NCI-H1417 (cell line): ENCODE measurements at regions not wholly inside any gene's neighbourhood (a gene's known extent, or its start where the extent isn't known, plus 50 kb on each side); places are given as distances from the start of the nearest gene placed in this dataset.

Source experiments
- DNase-seq, 3 experiments: peaks; one replicate each; lab custom pipeline; 2025; lab: John Stamatoyannopoulos, UW

GRCh38 chr16:86664522-86665318 is 86.4 kb downstream of the FOXL1 start:
- no peak for DNase-seq

DNA sequence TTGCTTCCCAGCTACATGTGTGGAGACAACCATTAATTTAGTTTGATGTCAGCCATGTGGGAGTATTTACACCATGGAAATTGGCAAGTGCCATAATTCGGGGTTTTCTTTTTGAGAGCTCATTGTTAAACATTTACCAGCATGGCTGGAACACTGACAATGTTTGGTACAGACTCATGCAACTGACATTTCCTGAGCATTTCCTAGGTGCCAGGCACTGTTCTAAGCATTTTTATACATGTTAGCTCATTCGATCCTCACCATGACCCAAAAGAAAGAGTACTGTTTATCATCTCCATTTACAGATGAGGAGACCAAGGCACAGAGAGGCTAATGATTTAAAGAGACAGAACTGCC is 86.9 kb downstream of the FOXL1 start:
- no peak for DNase-seq

GRCh38 chr16:86665929-86666328 is 87.6 kb downstream of the FOXL1 start:
- no peak for DNase-seq

DNA sequence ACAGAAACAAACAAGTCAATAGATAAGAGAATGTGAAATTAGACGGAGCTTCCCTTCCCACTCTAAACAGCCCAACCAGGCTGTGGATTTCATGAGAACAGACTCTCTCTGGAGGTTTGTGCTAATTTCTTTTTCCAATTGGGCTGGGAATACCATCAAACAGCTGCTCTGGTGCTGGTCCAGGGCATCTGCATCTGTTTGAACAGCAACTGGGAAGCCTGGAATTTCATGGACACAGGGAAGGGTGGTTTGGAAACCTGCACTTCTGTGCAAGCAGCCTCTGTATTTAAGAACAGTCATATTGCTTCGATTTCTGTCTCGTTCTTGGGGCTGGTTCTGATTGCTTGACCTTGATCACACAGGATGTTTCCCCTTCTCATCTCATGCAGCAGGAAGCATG is 88.7 kb downstream of the FOXL1 start:
- no peak for DNase-seq

- DNase-seq = no peak
These were observed 90.0 kb downstream of the FOXL1 start for GRCh38 chr16:86668136-86668910.

GRCh38 chr16:86669285-86669805 is 91.0 kb downstream of the FOXL1 start:
- no peak for DNase-seq

DNA sequence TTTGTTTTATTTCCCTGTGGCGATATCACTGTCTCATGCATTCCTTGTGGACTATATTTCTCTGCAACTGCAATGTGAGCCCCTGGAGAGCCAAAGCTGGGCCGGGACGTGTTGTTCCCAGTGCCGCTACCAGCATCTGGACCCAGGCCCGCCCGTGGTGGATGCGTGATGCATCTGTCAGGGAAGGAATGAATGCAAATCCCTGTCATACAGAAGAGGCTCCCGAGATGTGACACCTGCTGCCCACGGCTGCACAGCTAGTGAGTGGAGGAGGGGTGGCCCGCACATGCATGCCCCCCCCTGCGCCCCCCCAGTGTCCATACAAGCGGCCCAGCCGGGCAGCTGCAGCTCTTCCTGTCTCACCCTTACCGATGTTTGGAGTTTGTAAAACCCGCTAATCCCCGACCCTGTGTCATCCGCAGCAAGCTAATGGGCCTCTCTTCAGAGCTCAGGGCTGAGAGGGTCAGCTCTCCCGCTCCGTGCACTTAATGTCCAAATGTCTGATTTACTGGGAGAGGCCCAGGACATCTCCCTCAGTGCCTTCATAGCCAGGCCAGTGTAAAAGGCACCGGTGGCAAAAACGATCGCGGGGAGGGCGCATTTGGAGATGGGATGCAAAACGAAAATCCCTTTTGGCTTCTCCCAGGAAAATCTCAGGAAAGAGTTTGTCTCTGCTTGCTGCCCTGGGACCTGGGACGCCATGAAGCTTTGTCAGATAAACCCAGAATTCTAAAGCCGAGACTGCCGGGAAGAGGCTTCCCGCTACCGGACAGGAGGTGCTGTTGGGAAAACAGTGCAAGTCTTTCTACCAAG is 91.8 kb downstream of the FOXL1 start:
- DNase-seq = no peak

DNA sequence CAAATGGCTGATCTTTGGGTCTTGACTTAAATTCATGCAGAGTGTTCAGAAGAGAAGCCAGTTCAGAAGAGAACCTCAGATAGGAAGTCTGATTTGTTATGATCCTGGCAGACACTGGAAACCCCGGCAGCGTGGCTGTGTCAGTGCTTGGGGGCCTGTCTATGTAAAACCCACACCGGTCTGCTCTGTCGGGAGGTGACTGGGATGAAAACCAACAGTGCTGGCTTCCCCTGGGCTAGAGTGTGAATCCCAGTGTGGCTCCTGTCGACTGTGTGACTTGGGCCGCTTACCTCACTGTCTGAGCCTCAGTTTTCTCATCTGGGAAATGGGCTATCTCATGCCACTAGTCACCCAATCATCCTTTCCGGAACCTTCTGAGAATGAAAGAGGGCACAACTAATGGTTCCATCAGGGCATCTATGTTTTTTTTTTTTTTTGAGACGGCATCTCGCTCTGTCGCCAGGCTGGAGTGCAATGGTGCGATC is 92.4 kb downstream of the FOXL1 start:
- no peak for DNase-seq

GRCh38 chr16:86671486-86672178 is 93.3 kb downstream of the FOXL1 start:
- no peak for DNase-seq

GRCh38 chr16:86672179-86672863 is 94.0 kb downstream of the FOXL1 start:
- DNase-seq = no peak

GRCh38 chr16:86673090-86673955 is 95.0 kb downstream of the FOXL1 start:
- DNase-seq = no peak

DNA sequence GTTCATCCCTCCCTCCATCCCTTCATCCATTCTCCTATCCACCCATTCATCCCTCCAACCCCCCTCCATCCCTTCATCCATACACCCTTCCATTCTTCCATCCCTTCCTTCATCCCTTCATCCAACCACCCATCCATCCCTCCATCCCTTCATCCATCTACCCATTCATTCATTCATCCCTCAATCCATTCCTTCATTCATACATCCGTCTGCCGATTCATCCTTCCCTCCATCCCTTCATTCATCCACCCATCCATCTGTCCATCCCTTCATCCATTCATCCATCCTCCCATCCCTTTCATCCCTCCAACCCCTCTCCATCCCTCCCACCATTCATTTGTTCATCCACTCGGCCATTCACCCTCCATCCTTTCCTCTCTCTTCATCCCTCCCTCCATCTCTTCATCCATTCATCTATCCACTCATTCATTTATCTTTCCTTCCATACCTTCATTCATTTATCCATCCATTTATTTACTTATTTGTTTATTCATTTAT is 95.7 kb downstream of the FOXL1 start:
- no peak for DNase-seq

- no peak for DNase-seq
These were observed 97.9 kb downstream of the FOXL1 start for GRCh38 chr16:86676254-86676670.

GRCh38 chr16:86679490-86679889 is 101.1 kb downstream of the FOXL1 start:
- DNase-seq = no peak

- DNase-seq = no peak
These were observed 101.8 kb downstream of the FOXL1 start for GRCh38 chr16:86680162-86680561.

DNA sequence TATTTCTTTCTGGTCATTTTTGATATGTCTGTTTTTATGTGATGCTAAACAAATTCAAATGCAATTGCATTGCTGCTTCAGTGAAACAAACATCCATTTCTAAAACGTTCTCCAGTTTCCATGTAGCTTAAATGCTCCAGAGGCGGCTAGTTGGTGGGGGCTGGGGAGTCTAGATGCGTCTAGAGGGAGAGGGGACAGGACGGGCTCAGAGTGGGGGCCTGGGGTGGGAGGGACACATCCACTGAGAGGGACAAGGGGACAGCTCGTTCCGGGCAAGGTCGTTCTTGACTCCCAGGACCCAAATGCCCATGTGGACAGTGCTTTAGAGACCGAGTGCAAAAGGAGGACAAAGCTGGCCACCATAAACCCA is 102.3 kb downstream of the FOXL1 start:
- DNase-seq = no peak

DNA sequence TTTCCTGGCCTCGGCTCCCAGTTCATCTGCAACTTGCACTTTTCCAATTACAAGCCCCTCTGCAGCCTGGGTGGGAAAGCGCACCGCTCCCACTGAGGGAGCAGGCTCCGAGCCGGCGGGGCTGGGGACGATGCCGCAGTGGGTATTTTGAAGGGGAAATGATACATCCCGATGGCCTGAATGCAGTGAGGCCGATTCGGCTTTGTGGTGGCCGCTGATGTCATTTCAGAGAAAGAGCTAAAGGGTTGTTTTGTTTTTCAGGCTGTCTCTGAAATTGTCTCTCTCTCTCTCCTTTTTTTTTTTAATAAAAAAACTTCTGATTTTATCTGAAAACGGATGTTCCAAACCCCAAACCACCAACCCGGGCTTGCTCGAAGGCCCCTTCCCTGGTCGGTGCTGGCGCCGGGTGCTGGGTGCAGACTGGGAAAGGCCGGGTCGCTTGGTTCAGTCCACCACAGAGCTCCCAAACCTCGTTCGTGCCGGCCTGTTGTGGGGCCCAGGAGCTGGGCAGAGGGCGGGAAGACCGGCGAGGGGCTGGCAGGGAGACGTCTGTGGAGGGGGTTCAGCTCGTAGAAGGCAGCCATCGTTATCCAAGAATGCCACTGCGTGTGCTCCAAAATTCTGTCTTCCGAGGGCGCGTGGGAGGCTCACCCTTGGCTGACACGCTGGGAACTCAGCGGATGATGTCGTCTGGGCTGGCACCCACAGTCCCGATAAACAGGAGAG is 102.8 kb downstream of the FOXL1 start:
- no peak for DNase-seq

DNA sequence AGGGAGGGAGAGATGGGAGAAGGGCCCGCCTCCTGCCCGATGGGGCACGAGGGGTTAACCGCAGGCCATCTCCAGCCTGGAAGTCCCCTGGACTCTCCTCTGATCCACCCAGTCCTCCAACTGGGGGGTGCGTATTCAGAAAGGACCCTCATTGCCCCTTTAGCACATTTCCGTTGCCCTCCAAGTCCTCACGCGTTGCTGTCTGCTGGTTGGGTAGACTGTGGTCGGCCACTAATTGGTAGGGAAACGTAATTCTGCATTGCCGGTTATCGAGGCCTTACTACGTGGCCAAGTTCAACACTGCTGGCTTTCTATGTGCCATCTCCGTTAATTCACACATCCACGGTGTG is 103.4 kb downstream of the FOXL1 start:
- DNase-seq = no peak

DNA sequence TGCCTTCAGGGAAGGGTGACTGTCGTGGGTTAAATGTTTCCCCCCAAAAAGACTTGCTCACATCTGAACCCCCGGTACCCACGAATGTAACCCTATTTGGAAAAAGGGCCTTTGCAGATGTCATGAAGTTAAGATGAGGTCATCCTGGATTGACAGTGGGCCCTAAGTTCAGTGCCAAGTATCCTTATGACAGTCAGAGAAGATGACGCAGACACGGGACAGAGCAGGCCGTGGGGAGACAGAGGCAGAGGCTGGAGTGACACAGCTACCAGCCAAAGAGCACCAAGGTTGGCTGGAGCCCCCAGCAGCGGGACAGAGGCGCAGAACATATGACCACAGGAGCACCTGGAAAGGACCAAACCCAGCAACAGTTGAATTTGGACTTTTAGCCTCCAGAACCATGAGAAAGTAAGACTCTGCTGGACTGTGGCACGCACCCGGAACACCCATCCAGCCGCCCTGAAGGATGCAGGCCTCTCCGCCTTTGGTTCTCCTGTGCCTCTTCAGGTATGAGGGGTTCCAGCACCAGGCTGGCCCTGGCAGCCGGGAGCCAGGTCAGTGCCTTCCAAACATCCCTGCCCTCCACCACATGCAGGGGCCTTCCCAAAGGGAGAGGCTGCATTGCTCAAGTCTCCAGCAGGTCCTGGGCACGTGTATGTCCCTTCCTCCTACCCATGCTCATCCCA is 104.0 kb downstream of the FOXL1 start:
- DNase-seq = no peak
